GM18499 (cell line): ENCODE measurements at regions not wholly inside any gene's neighbourhood (a gene's known extent, or its start where the extent isn't known, plus 50 kb on each side); places are given as distances from the start of the nearest gene placed in this dataset.

ENCODE experiments used
- ATAC-seq: cut with Tn5 transposase; IDR thresholded peaks from one replicate; pipeline ENCODE4 v1.9.1; 2021; ENCODE audit warnings: moderate number of reproducible peaks; ENCODE audit not compliant: insufficient read depth, unreplicated experiment

DNA sequence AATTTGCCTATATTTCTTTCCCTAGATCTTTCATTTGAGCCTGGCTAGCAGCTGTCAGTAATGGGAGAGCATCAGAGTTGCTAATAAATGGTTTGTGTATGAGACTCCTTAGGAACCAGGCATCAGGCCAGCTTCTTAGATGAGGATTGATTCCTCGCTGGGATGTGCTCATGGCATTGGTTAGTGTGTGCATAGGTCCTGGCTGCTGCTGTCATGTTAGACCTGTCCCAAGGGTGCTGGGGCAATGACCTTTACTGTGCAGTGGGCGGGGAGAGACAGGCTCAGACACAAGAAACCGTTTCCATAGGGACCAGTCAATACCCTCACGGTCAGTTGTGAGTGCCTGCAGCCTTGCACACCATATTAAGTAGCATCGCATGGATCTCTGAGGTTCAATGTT lies 112.3 kb upstream of the NR3C1 start:
- no peak for ATAC-seq

DNA sequence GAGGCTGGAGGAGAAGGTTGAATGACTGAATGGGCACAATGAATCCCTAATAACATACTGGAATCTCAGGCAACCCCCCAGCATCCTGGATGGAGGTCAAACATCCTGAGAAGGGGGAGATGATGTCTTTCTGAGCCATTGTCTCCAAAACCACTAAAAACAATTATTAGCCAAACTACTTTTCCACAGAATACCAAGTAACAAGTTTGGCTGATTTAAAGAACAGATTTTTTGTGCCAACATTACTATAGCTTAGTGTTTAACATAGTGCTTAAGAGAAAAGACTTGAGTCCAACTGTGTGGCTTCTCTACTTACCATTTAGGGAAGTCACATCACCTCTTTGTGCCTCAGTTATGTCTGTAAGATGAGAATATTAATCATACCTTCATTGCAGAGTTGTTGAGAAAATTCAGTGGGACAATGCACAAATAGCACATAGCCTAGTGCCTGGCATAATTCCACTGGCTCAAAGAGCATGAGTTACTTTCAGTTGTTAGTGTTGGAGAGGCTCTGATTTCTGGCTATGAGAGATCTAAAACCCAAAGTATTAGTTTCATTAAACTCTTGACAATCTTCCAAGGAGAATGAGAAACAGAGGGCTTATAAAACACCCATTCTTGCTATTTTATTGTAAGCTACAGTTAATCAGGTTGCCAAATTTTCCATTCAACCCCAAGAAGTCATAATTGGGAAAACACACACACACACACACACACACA lies 111.3 kb upstream of the NR3C1 start:
- ATAC-seq: no peak

DNA sequence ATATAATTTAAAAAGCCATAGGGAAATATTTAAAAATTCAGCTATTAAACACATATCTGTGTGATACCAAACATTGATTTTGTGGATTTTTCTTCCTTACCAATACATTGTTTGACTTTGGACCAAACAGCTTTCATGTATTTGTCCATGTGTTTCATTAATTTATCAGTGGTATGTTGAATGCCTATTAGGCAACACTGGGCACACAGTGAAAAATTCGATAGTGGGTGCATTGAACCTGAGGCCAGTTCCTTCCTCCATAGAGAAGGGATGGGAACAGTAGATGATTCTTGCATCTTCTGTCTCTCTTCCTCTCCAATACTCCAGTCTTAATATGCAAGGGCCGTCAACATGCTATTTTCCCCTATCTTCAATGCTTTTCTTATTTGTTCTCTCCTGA lies 110.2 kb upstream of the NR3C1 start:
- no peak for ATAC-seq

- no peak for ATAC-seq
These were observed 108.2 kb upstream of the NR3C1 start for GRCh38 chr5:143511736-143512135.

DNA sequence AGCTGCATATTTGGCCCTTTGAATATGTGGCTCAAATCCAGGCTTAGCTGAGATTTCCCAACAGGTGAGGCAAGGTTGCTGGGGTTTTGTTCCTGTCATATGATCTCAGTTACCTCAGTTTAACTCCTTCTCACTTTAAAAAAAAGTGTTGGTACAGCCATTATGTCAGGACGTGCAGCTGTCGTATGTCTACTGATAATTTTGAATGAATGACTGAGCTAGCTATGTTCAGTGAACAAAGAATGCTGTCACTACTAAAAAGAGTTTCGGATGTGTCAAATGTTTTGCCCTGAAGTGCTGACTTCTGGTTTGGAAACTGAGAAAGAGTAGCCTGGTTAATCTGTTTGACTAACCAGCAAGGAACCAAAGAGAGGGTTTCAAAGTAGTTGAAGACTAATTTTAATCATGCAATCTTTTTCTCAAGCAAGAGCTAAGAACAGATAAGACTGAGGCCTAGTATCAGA lies 106.3 kb upstream of the NR3C1 start:
- peak; percentile 83 for ATAC-seq

GRCh38 chr5:143506836-143507552 lies 103.5 kb upstream of the NR3C1 start:
- no peak for ATAC-seq

DNA sequence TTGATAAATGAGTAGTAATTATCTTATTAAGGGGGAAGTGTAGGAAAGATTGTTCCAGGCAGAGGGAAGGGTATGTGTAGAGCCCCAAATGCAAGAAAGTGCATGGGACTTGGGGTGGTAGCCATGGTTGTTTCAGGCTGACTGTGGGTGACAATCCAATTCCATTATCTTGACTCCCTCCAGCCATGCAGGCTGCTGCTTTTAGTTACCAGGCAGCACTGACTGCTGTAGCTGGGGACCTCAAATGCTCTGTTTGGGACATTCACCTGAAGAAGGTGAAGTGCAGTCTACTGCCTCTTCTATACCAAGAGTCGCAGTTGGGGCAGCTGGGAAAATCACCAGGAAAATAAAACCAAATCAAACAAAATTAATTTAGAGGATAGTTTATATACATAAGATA lies 102.4 kb upstream of the NR3C1 start:
- ATAC-seq: no peak

GRCh38 chr5:143505354-143505753 lies 101.9 kb upstream of the NR3C1 start:
- no peak for ATAC-seq

GRCh38 chr5:143501310-143502044 lies 98.0 kb upstream of the NR3C1 start:
- ATAC-seq: no peak

DNA sequence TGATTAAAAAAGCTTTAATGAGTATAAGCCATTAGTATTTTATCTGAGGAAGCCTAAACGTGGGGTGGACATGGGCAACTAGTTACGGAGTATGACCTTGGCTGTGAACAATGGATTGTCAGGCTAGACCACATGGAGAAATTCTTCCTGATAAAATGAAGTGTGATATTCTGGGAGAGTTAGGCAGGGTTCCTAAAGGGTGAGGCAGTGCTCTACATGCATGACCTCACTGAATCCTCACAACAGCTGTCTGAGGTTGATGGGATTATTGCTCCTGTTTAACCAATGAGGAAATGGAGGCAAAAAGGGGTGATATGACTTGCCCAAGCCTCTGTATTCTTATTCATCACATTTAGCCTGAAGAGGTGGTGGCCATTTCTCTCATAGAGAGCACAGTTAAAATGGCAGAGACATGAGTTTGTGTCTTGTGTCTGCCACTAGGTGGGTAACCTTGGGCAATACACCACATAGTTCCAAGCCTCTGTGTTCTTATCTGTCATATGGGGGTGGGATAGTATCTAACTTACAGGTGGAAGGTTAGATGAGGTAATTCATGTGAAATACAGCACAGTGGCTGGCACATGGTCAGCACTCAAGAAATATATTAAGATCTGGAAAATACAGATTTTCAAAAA lies 96.1 kb upstream of the NR3C1 start:
- ATAC-seq: no peak

DNA sequence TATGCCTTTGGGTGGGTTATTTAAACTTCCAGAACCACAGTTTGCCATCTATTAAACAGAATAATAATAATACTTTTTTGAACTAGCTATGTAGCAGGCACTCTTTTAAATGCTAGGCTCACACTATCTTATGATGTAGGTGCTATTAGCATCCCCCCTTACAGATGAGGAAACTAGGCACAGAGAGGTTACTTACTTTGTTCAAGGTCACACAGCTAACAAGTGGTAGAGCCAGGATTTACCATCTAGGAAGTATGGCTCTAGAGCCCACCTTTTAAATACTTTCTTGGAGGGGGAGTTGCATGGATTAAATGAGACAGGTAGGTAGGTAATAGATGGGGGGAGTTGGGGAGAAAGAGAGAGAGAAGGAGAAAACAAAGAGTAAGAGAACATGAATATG lies 95.3 kb upstream of the NR3C1 start:
- ATAC-seq: no peak

DNA sequence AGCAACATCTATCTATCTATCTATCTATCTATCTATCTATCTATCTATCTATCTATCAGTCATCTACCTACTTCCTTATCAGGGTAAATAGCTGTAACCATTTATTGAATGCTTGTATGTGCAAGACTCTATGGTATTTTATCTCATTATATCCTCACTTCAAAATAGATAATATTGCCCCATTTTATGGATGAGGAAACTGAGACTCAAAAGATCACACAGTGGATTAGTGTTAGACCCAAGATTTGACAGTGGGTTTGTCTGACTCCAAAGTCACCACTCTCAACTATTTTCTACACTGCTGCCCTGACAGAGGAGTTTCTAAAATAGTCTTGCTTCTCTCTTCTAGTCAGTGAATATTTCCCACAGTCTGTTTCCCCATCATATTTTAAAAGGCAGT lies 94.3 kb upstream of the NR3C1 start:
- no peak for ATAC-seq

GRCh38 chr5:143496943-143497342 lies 93.5 kb upstream of the NR3C1 start:
- no peak for ATAC-seq

DNA sequence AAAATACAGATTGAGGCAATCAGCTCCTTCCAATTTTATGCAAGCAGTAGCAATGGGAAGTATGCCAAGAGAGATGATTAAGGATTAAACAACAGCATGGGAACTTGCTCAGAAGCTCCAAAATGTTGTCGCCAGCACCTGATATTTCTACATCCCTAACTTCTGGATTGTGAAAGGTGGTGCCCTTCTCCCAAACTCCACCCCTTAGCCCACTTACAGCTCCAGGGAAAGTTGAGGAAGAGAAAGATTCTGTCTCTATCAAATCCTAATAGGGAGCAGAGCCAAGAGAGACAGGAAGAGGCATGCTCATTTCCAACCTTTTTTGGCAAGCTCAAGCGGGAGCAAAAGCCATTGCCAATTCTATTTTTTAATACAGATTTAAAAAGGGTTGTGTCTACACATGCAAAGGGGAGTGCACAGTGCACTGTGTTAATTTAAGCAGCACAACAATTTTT lies 92.4 kb upstream of the NR3C1 start:
- no peak for ATAC-seq

DNA sequence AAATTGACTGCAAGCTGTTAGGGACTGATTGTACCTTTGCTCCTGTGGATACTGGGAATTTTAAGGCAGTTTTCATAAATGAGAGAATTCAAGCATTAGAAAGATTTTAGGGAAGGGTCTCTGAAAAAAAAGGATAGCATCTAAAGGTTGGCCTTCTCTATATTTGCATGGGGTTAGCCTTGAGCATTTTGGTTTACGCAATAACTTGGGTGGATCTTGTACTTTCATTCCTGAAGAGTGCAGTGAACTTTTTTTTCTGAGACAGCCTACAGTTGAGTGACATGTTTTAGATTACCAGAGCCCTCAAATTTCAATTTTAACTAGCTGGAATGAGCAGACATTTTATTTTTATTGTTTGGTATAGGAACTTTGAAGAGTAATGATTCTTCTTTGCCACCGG lies 91.6 kb upstream of the NR3C1 start:
- ATAC-seq: no peak

- ATAC-seq: no peak
These were observed 91.1 kb upstream of the NR3C1 start for GRCh38 chr5:143494595-143494994.

DNA sequence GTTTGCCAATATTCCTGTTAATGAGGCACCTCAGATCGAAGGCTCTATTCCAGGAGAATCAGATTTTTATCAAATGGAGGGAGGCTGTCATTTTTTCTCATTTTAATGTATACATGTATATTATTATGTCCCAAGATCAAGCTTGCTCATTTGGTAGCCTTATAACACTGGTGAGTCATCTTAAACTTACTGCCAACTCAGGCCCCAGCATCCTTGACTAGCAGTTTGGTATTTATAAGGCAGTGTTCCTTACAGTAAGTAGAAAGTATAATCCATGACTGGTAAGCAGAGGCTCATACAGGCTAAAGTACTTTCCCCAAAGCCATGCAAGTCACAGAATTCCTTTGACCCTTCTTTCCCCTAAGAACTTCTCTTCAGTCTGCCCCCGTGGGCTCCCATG lies 90.7 kb upstream of the NR3C1 start:
- no peak for ATAC-seq

DNA sequence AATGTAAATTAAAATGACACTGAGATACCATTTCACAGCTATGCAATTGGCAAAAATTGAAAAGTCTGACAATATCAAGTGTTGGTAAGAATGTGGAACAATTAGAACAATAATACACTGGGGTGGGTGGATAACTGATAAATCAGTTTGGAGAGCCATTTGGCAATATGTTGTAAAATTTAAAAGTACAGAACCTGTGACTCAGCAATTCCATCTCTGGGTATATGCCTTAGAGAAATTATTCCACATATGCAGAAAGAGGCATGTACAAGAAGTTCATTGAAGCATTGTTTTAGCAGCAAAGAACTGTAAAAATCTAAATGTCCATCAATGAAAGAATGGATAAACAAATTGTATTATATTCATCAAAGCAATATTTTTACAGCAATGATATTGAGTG lies 89.3 kb upstream of the NR3C1 start:
- no peak for ATAC-seq

GRCh38 chr5:143491646-143492045 lies 88.2 kb upstream of the NR3C1 start:
- ATAC-seq: no peak

DNA sequence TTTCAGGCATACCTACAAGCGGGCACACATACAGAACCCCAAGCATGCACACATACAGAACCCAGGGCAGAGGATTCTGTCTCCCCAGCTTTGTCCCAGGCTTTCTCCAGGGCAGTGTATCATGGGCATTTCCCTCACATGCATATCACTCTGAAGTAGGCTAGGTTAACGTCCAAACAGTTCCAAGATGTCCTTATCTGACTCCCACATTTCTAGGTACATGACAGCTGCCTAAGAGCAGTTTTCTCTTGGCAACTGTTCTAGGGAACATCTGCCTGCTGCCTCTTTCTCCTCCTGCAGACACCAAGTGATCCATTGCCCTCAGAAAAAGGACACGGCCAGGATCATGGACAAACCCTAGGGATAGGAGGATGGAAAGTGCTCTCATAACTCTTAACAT lies 84.9 kb upstream of the NR3C1 start:
- ATAC-seq: no peak

DNA sequence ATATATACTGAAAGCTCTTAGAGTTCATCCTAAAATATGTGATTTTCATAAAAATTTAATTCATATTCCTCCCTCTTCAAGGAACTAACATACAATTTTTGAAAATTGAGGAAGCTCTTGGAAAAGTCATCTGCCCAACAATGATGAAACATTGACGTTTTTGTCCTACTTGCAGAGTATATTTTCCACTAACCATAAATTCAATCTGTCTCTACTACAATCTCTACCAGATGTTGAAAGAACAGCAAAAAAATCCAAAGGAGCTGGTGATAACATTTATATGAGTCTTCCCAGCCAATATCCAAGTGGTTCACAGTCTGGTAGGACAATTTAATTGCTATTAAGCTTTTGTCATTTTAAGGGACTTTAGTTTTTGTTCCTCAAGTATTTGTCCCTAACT lies 81.1 kb upstream of the NR3C1 start:
- no peak for ATAC-seq
